Colonic mucosa (tissue), 4 donors: ENCODE measurements at regions not wholly inside any gene's neighbourhood (a gene's known extent, or its start where the extent isn't known, plus 50 kb on each side); places are given as distances from the start of the nearest gene placed in this dataset.

Experiments used
- DNase-seq: peaks from one replicate; pipeline ENCODE4 v3.0.0-alpha.2; 2020
- H3K27ac ChIP-seq: fragments of 200-600 bp; one replicate; pipeline ENCODE4 v1.8.0; 2021
- H3K27me3 ChIP-seq: fragments of 200-600 bp; one replicate; pipeline ENCODE4 v1.8.0; 2021
- H3K36me3 ChIP-seq: fragments of 200-600 bp; one replicate; pipeline ENCODE4 v1.8.0; 2021
- H3K4me1 ChIP-seq: fragments of 200-600 bp; one replicate; pipeline ENCODE4 v1.8.0; 2021; ENCODE audit warnings: mild to moderate bottlenecking
- H3K4me3 ChIP-seq: fragments of 200-600 bp; one replicate; pipeline ENCODE4 v1.8.0; 2021
- H3K9ac ChIP-seq, 2 donors: one replicate each; pipeline ENCODE4 v1.7.0; 2013; ENCODE audit warnings: control low read depth in 2 of 2, low read depth in 2 of 2, low read length in 2 of 2
- H3K9me3 ChIP-seq: fragments of 200-600 bp; one replicate; pipeline ENCODE4 v1.8.0; 2021
- CTCF ChIP-seq: fragments of 200-600 bp; IDR thresholded peaks from one replicate; pipeline ENCODE4 v1.8.0; 2022; ENCODE audit warnings: antibody characterized with exemption, mild to moderate bottlenecking
- intact Hi-C: fragments of 100-400 bp; cut with DNase I; formaldehyde crosslinking; loops from one replicate; pipeline ENCODE4 v1.14.1; 2022
- donor health status: healthy.
- donor health status: DM: no; HTN: no; CAD: no.
- donor health status: DM: no; HTN: no; CAD: no.

GRCh38 chr22:47259990-47260389, 497.5 kb downstream of the TBC1D22A start:
- H3K27ac ChIP-seq: no peak overlapping the region
- no peaks in the 10 kb centered on the region for H3K27me3 ChIP-seq
- no peak overlapping the region for H3K4me3 ChIP-seq
- no peaks in the 10 kb centered on the region for H3K4me1 ChIP-seq
- DNase-seq: no peak
- H3K9ac ChIP-seq: no peak overlapping the region
- H3K9me3 ChIP-seq: no peaks in the 10 kb centered on the region
- no peak for TF ChIP-seq CTCF
- H3K36me3 ChIP-seq: no peaks in the 10 kb centered on the region
- intact Hi-C loops: no loop called here

GRCh38 chr22:47259049-47259448, 496.6 kb downstream of the TBC1D22A start:
- no peak for DNase-seq
- H3K4me1 ChIP-seq: no peaks in the 10 kb centered on the region
- no peak overlapping the region for H3K4me3 ChIP-seq
- TF ChIP-seq CTCF: no peak
- H3K27me3 ChIP-seq: no peaks in the 10 kb centered on the region
- no peaks in the 10 kb centered on the region for H3K36me3 ChIP-seq
- no peak overlapping the region for H3K27ac ChIP-seq
- H3K9ac ChIP-seq: no peak overlapping the region
- intact Hi-C loops: no loop called here
- H3K9me3 ChIP-seq: no peaks in the 10 kb centered on the region

GRCh38 chr22:47257976-47258375, 495.5 kb downstream of the TBC1D22A start:
- intact Hi-C loops: no loop called here
- Histone ChIP-seq H3K4me1 (no peaks in the 10 kb centered on the region), H3K9ac (no peak overlapping the region), H3K27me3 (no peaks in the 10 kb centered on the region), H3K9me3 (no peaks in the 10 kb centered on the region), H3K27ac (no peak overlapping the region), H3K4me3 (no peak overlapping the region), H3K36me3 (no peaks in the 10 kb centered on the region)
- no peak for DNase-seq
- TF ChIP-seq CTCF: no peak

GRCh38 chr22:47257566-47257965, 495.1 kb downstream of the TBC1D22A start:
- Histone ChIP-seq H3K27ac (no peak overlapping the region), H3K4me1 (no peaks in the 10 kb centered on the region), H3K27me3 (no peaks in the 10 kb centered on the region), H3K4me3 (no peak overlapping the region), H3K9ac (no peak overlapping the region), H3K36me3 (no peaks in the 10 kb centered on the region), H3K9me3 (no peaks in the 10 kb centered on the region)
- no peak for TF ChIP-seq CTCF
- DNase-seq: no peak
- intact Hi-C loops: no loop called here

GRCh38 chr22:47251911-47252310, 489.5 kb downstream of the TBC1D22A start:
- Histone ChIP-seq H3K27me3 (no peaks in the 10 kb centered on the region), H3K36me3 (no peaks in the 10 kb centered on the region), H3K4me1 (no peaks in the 10 kb centered on the region), H3K9me3 (no peaks in the 10 kb centered on the region), H3K27ac (no peak overlapping the region), H3K4me3 (no peak overlapping the region), H3K9ac (no peak overlapping the region)
- no peak for TF ChIP-seq CTCF
- intact Hi-C loops: no loop called here
- no peak for DNase-seq
